HG03108 (cell line): ENCODE measurements at regions not wholly inside any gene's neighbourhood (a gene's known extent, or its start where the extent isn't known, plus 50 kb on each side); places are given as distances from the start of the nearest gene placed in this dataset.

Source experiments
- ATAC-seq: cut with Tn5 transposase; IDR thresholded peaks from one replicate; pipeline ENCODE4 v1.9.1; 2021; ENCODE audit warnings: moderate library complexity; ENCODE audit not compliant: unreplicated experiment

- no peak for ATAC-seq
Measured at GRCh38 chr9:97747201-97747965, 50.2 kb upstream of the XPA start.

GRCh38 chr9:97748525-97748924 lies 51.4 kb upstream of the XPA start:
- no peak for ATAC-seq

GRCh38 chr9:97749928-97750327 lies 52.8 kb upstream of the XPA start:
- no peak for ATAC-seq

GRCh38 chr9:97751531-97751930 lies 54.4 kb upstream of the XPA start:
- no peak for ATAC-seq

- no peak for ATAC-seq
Measured at GRCh38 chr9:97752274-97752673, 55.1 kb upstream of the XPA start.

GRCh38 chr9:97753364-97753763 lies 56.2 kb upstream of the XPA start:
- no peak for ATAC-seq

GRCh38 chr9:97753975-97754374 lies 56.8 kb upstream of the XPA start:
- ATAC-seq, result no peak

GRCh38 chr9:97755618-97756267 lies 58.6 kb upstream of the XPA start:
- no peak for ATAC-seq

- no peak for ATAC-seq
Measured at GRCh38 chr9:97756991-97757390, 59.9 kb upstream of the XPA start.

- ATAC-seq, result no peak
Measured at GRCh38 chr9:97758334-97758916, 61.3 kb upstream of the XPA start.

DNA sequence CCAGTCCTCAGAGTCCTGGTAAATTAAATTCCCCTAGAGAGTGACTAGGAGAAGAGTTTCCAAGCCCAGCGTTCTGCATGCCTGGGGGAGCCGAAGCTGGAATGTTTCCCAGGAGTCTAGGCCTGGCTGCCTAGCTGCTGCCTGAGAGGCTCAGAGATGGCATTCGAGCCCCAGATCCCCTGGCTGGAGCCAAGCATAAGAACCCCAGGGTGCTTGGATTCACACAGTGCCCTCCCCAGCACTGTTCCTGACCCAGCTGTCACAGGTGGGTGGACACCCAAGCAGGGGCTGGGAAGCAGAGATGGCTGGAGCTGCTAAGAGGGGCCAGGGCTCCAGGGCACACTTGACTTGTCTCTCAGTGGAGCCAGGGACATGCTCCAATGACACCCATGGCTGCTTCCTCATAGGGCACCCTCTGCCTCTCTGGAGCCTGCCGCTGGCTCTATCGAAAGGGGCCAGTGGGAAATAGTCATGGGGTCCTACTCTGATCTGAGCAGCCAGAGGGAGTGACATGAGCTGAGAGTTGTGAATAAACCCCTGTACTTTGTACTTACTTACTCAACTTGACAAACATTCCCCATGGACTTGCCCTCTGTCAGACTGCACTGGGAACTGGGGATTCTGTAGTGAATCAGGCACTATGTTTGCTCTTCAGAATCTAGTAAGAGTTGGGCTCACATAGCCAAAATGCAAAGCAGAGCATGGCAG lies 62.6 kb upstream of the XPA start:
- ATAC-seq, result no peak

GRCh38 chr9:97761056-97761598 lies 64.0 kb upstream of the XPA start:
- no peak for ATAC-seq

DNA sequence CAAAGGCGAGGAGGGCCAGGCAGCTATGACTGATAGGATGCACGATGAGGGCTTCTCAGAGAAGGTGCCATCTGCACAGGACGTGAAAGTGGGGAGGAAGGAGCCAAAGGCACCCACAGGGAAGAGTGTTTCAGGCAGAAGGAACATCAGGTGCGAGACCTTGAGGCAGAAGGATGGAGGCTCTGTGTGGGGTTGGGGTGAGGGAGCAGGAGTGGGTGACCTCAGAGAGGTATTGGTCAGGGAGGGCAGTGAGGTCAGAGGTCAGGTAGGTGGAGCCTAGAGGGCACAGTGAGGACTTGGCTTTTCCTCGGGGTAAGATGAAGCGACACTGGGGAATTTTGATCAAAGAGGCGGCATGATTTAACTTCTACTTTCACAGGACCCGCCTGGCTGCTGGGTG lies 64.7 kb upstream of the XPA start:
- ATAC-seq, result no peak

- ATAC-seq, result no peak
Measured at GRCh38 chr9:97763874-97764273, 66.7 kb upstream of the XPA start.

GRCh38 chr9:97766092-97766491 lies 69.0 kb upstream of the XPA start:
- no peak for ATAC-seq

DNA sequence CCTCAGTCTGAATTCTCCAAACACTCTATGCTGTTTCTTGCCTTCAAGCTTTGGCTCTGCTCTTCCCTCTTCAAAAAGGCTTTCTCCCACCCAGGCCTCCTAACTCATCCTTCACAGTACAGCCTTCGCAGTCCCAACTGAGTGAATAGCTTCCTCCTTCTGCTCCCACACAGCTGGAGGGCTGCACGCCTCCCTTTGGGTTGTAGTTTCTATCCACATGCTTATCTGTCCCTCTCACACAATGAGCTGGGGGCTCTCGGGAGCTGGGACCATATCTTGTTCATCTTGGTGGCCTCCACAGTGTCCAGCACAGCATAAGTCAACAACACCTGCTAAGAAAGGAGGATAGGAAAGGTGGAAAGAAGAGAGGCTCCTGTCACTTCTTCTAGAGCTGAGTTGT lies 69.5 kb upstream of the XPA start:
- no peak for ATAC-seq

GRCh38 chr9:97767891-97768290 lies 70.8 kb upstream of the XPA start:
- no peak for ATAC-seq

GRCh38 chr9:97768746-97769145 lies 71.6 kb upstream of the XPA start:
- ATAC-seq, result no peak

GRCh38 chr9:97769208-97769607 lies 72.1 kb upstream of the XPA start:
- ATAC-seq, result no peak

GRCh38 chr9:97770808-97771372 lies 73.8 kb upstream of the XPA start:
- no peak for ATAC-seq

- no peak for ATAC-seq
Measured at GRCh38 chr9:97771641-97772040, 74.5 kb upstream of the XPA start.
